ENCODE measurements at regions not wholly inside any gene's neighbourhood (a gene's known extent, or its start where the extent isn't known, plus 50 kb on each side); places are given as distances from the start of the nearest gene placed in this dataset.

GRCh38 chr11:23732026-23732425, 764.8 kb upstream of the LUZP2 start:
- TF ChIP-seq SNAI2 (CRISPR knock-in tag; IDR thresholded peaks at IDR 0.05) = no peak
- no peak for TF ChIP-seq ZFP3 (CRISPR knock-in tag; IDR thresholded peaks at IDR 0.05)
- TF ChIP-seq, protein P1, sequence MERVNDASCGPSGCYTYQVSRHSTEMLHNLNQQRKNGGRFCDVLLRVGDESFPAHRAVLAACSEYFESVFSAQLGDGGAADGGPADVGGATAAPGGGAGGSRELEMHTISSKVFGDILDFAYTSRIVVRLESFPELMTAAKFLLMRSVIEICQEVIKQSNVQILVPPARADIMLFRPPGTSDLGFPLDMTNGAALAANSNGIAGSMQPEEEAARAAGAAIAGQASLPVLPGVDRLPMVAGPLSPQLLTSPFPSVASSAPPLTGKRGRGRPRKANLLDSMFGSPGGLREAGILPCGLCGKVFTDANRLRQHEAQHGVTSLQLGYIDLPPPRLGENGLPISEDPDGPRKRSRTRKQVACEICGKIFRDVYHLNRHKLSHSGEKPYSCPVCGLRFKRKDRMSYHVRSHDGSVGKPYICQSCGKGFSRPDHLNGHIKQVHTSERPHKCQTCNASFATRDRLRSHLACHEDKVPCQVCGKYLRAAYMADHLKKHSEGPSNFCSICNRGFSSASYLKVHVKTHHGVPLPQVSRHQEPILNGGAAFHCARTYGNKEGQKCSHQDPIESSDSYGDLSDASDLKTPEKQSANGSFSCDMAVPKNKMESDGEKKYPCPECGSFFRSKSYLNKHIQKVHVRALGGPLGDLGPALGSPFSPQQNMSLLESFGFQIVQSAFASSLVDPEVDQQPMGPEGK (CRISPR knock-in tag; IDR thresholded peaks at IDR 0.05; ENCODE audit: borderline replicate concordance) = no peak
